K562 (cell line): ENCODE measurements at regions not wholly inside any gene's neighbourhood (a gene's known extent, or its start where the extent isn't known, plus 50 kb on each side); places are given as distances from the start of the nearest gene placed in this dataset.

Experiments
- ZNF197 ChIP-seq: fragments of 200-800 bp; sonication (Bioruptor generic); IDR thresholded peaks from 2 replicates; pipeline ENCODE4 v1.6.1; 2016; ENCODE audit warnings: low read depth, missing genetic modification characterization, missing compliant biosample characterization
- TF ChIP-seq, protein P1 (sequence below), 2 experiments: fragments of 450-650 bp in 1 of 2; sonication (generic) in 1 of 2; formaldehyde crosslinking in 1 of 2; IDR thresholded peaks; 2 replicates each; pipeline versions ENCODE4 v1.7.1 to v1.9.0; 2016 to 2022; ENCODE audit warnings: inconsistent platforms in 1 of 2, mild to moderate bottlenecking in 1 of 2, missing genetic modification reagents in 1 of 2

GRCh38 chr5:5025774-5026408 is 114.2 kb upstream of the ADAMTS16 start (continued):
- TF ChIP-seq, protein P1, sequence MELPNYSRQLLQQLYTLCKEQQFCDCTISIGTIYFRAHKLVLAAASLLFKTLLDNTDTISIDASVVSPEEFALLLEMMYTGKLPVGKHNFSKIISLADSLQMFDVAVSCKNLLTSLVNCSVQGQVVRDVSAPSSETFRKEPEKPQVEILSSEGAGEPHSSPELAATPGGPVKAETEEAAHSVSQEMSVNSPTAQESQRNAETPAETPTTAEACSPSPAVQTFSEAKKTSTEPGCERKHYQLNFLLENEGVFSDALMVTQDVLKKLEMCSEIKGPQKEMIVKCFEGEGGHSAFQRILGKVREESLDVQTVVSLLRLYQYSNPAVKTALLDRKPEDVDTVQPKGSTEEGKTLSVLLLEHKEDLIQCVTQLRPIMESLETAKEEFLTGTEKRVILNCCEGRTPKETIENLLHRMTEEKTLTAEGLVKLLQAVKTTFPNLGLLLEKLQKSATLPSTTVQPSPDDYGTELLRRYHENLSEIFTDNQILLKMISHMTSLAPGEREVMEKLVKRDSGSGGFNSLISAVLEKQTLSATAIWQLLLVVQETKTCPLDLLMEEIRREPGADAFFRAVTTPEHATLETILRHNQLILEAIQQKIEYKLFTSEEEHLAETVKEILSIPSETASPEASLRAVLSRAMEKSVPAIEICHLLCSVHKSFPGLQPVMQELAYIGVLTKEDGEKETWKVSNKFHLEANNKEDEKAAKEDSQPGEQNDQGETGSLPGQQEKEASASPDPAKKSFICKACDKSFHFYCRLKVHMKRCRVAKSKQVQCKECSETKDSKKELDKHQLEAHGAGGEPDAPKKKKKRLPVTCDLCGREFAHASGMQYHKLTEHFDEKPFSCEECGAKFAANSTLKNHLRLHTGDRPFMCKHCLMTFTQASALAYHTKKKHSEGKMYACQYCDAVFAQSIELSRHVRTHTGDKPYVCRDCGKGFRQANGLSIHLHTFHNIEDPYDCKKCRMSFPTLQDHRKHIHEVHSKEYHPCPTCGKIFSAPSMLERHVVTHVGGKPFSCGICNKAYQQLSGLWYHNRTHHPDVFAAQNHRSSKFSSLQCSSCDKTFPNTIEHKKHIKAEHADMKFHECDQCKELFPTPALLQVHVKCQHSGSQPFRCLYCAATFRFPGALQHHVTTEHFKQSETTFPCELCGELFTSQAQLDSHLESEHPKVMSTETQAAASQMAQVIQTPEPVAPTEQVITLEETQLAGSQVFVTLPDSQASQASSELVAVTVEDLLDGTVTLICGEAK (IDR thresholded peaks at IDR 0.05) = peak; percentile 49; the same call in 1 of the 2 replicates
- TF ChIP-seq, protein P1 (CRISPR knock-in tag; IDR thresholded peaks at IDR 0.05) = no peak
- TF ChIP-seq ZNF197 (CRISPR knock-in tag) = no peak
- TF ChIP-seq, all 486 proteins: peak for 12
